Gastrocnemius medialis (tissue), 4 donors: ENCODE measurements at regions not wholly inside any gene's neighbourhood (a gene's known extent, or its start where the extent isn't known, plus 50 kb on each side); places are given as distances from the start of the nearest gene placed in this dataset.

ENCODE experiments used
- ATAC-seq, 2 donors: fragments of 150-250 bp; one replicate each; pipeline ENCODE4 v1.9.1; 2016
- DNase-seq, 2 donors: peaks; one replicate each; pipeline ENCODE4 v3.0.0-alpha.2; 2019
- H3K27ac ChIP-seq, 4 donors: fragments of 200-600 bp; sonication (generic); 1 replicate in 1 of 4; 2 replicates in 3 of 4; pipeline ENCODE4 v1.5.1; 2016 to 2018; ENCODE audit warnings: mild to moderate bottlenecking in 2 of 4, moderate library complexity in 1 of 4
- H3K27me3 ChIP-seq, 3 donors: fragments of 200-600 bp; sonication (generic) in 2 of 3; 1 replicate in 1 of 3; 2 replicates in 2 of 3; pipeline versions ENCODE4 v1.5.1 to v1.6.0; 2016 to 2019; ENCODE audit warnings: mild to moderate bottlenecking in 1 of 3, moderate library complexity in 1 of 3
- H3K36me3 ChIP-seq, 2 donors: fragments of 200-600 bp; sonication (generic) in 1 of 2; one replicate each; pipeline ENCODE4 v1.5.1; 2017 to 2018
- H3K4me1 ChIP-seq, 2 donors: fragments of 200-600 bp; sonication (generic) in 1 of 2; one replicate each; pipeline ENCODE4 v1.5.1; 2016 to 2017; ENCODE audit warnings: mild to moderate bottlenecking in 2 of 2
- H3K4me3 ChIP-seq, 4 donors: fragments of 200-600 bp; sonication (generic) in 3 of 4; 1 replicate in 1 of 4; 2 replicates in 3 of 4; pipeline ENCODE4 v1.5.1; 2016 to 2019; ENCODE audit warnings: mild to moderate bottlenecking in 2 of 4
- H3K9me3 ChIP-seq, 3 donors: fragments of 200-600 bp; sonication (generic) in 2 of 3; 1 replicate in 1 of 3; 2 replicates in 2 of 3; pipeline ENCODE4 v1.5.1; 2016 to 2019
- CTCF ChIP-seq, 5 experiments: fragments of 450-650 bp in 3 of 5; fragments of 200-600 bp in 2 of 5; sonication (generic) in 2 of 5; IDR thresholded peaks in 4 of 5; conservative IDR thresholded peaks in 1 of 5; 1 replicate in 4 of 5; 2 replicates in 1 of 5; pipeline ENCODE4 v1.5.1; 2016 to 2019; ENCODE audit warnings: antibody characterized with exemption in 5 of 5, mild to moderate bottlenecking in 3 of 5, moderate library complexity in 3 of 5
- POLR2A ChIP-seq, 2 donors: fragments of 450-650 bp; IDR thresholded peaks; one replicate each; pipeline ENCODE4 v1.6.1; 2017; ENCODE audit warnings: antibody characterized with exemption in 2 of 2, mild to moderate bottlenecking in 2 of 2, moderate library complexity in 2 of 2
- in situ Hi-C, 4 donors: fragments of 200-750 bp; cut with MboI; loops; one replicate each; pipeline versions ENCODE4 v1.15.0 to v1.8.0; 2017; ENCODE audit warnings: low sequenced_read_pairs in 4 of 4
- intact Hi-C: fragments of 100-400 bp; cut with DNase I; formaldehyde crosslinking; loops from one replicate; pipeline ENCODE4 v1.15.1; 2023; ENCODE audit warnings: low total_unique reads

- no peak for ATAC-seq
- in situ Hi-C loops: no loop called here
- DNase-seq: no peak
- Histone ChIP-seq H3K27me3 (no peaks in the 10 kb centered on the region), H3K27ac (no peak overlapping the region), H3K36me3 (no peaks in the 10 kb centered on the region), H3K4me3 (no peak overlapping the region), H3K9me3 (no peaks in the 10 kb centered on the region), H3K4me1 (no peaks in the 10 kb centered on the region)
- intact Hi-C loops: no loop called here
- no peak for TF ChIP-seq POLR2A (IDR thresholded peaks at IDR 0.05)
- TF ChIP-seq CTCF (IDR thresholded peaks at IDR 0.05 in 4 of 5, conservative IDR thresholded peaks at IDR 0.05 in 1 of 5): no peak
These were observed 808.3 kb upstream of the MAN1A1 start for GRCh38 chr6:120157873-120158272.

- TF ChIP-seq CTCF (IDR thresholded peaks at IDR 0.05 in 4 of 5, conservative IDR thresholded peaks at IDR 0.05 in 1 of 5) (no peak), POLR2A (IDR thresholded peaks at IDR 0.05) (no peak)
- H3K27ac ChIP-seq: no peak overlapping the region
- no peaks in the 10 kb centered on the region for H3K4me1 ChIP-seq
- H3K9me3 ChIP-seq: no peaks in the 10 kb centered on the region
- in situ Hi-C loops (no loop called here), intact Hi-C loops (no loop called here)
- H3K27me3 ChIP-seq: no peaks in the 10 kb centered on the region
- ATAC-seq (no peak), DNase-seq (no peak)
- no peaks in the 10 kb centered on the region for H3K36me3 ChIP-seq
- H3K4me3 ChIP-seq: no peak overlapping the region
These were observed 797.7 kb upstream of the MAN1A1 start for GRCh38 chr6:120147071-120147871.

- Histone ChIP-seq H3K27ac (no peak overlapping the region), H3K27me3 (no peaks in the 10 kb centered on the region), H3K9me3 (no peaks in the 10 kb centered on the region), H3K4me1 (no peaks in the 10 kb centered on the region), H3K4me3 (no peak overlapping the region), H3K36me3 (no peaks in the 10 kb centered on the region)
- TF ChIP-seq POLR2A (IDR thresholded peaks at IDR 0.05) (no peak), CTCF (IDR thresholded peaks at IDR 0.05 in 4 of 5, conservative IDR thresholded peaks at IDR 0.05 in 1 of 5) (no peak)
- in situ Hi-C loops (no loop called here), intact Hi-C loops (no loop called here)
- no peak for ATAC-seq
- no peak for DNase-seq
These were observed 792.0 kb upstream of the MAN1A1 start for GRCh38 chr6:120141601-120142000.

- intact Hi-C loops: no loop called here
- no peaks in the 10 kb centered on the region for H3K4me1 ChIP-seq
- ATAC-seq (no peak), DNase-seq (no peak)
- H3K4me3 ChIP-seq: no peak overlapping the region
- no peaks in the 10 kb centered on the region for H3K9me3 ChIP-seq
- H3K27me3 ChIP-seq: no peaks in the 10 kb centered on the region
- H3K36me3 ChIP-seq: no peaks in the 10 kb centered on the region
- in situ Hi-C loops: no loop called here
- H3K27ac ChIP-seq: no peak overlapping the region
- no peak for TF ChIP-seq CTCF (IDR thresholded peaks at IDR 0.05 in 4 of 5, conservative IDR thresholded peaks at IDR 0.05 in 1 of 5)
These were observed 787.9 kb upstream of the MAN1A1 start for GRCh38 chr6:120137492-120137891.

- H3K4me1 ChIP-seq: no peaks in the 10 kb centered on the region
- TF ChIP-seq CTCF (IDR thresholded peaks at IDR 0.05 in 4 of 5, conservative IDR thresholded peaks at IDR 0.05 in 1 of 5): no peak
- TF ChIP-seq POLR2A (IDR thresholded peaks at IDR 0.05): no peak
- in situ Hi-C loops (no loop called here), intact Hi-C loops (no loop called here)
- no peaks in the 10 kb centered on the region for H3K27me3 ChIP-seq
- no peak overlapping the region for H3K4me3 ChIP-seq
- no peaks in the 10 kb centered on the region for H3K9me3 ChIP-seq
- no peak for DNase-seq
- no peak overlapping the region for H3K27ac ChIP-seq
- no peaks in the 10 kb centered on the region for H3K36me3 ChIP-seq
- ATAC-seq: no peak
These were observed 779.7 kb upstream of the MAN1A1 start for GRCh38 chr6:120129228-120129627.
